RWPE2 (cell line): ENCODE measurements at regions not wholly inside any gene's neighbourhood (a gene's known extent, or its start where the extent isn't known, plus 50 kb on each side); places are given as distances from the start of the nearest gene placed in this dataset.

Source experiments
- ATAC-seq: fragments of 200-7000 bp; cut with Tn5 transposase; 3 replicates; pipeline ENCODE4 v1.9.1; 2021; ENCODE audit warnings: low read depth
- DNase-seq: peaks from one replicate; pipeline ENCODE4 v3.0.0-alpha.2; 2020; ENCODE audit warnings: low spot score
- H3K27ac ChIP-seq: fragments of 450-650 bp; 2 replicates; pipeline ENCODE4 v1.5.1; 2017; ENCODE audit warnings: mild to moderate bottlenecking; ENCODE audit not compliant: poor library complexity, severe bottlenecking
- H3K27me3 ChIP-seq: fragments of 250-450 bp; sonication (Bioruptor Pico); 2 replicates; pipeline ENCODE4 v1.5.1; 2021; ENCODE audit warnings: mild to moderate bottlenecking, moderate library complexity; ENCODE audit not compliant: insufficient read depth, poor library complexity, severe bottlenecking
- H3K36me3 ChIP-seq: fragments of 250-450 bp; sonication (Bioruptor Pico); 2 replicates; pipeline ENCODE4 v1.5.1; 2020; ENCODE audit warnings: low read depth, mild to moderate bottlenecking, moderate library complexity
- H3K4me1 ChIP-seq: fragments of 250-450 bp; sonication (Bioruptor Pico); 2 replicates; pipeline ENCODE4 v1.5.1; 2021; ENCODE audit warnings: mild to moderate bottlenecking, moderate library complexity; ENCODE audit not compliant: insufficient read depth, poor library complexity, severe bottlenecking
- H3K4me3 ChIP-seq: fragments of 250-450 bp; sonication (Bioruptor Pico); 2 replicates; pipeline ENCODE4 v1.5.1; 2021; ENCODE audit warnings: mild to moderate bottlenecking, moderate library complexity; ENCODE audit not compliant: severe bottlenecking
- H3K9me3 ChIP-seq: fragments of 250-450 bp; sonication (Bioruptor Pico); 2 replicates; pipeline ENCODE4 v1.5.1; 2021; ENCODE audit warnings: mild to moderate bottlenecking, moderate library complexity; ENCODE audit not compliant: severe bottlenecking
- TF ChIP-seq, protein P1 (sequence below): fragments of 450-650 bp; IDR thresholded peaks from one replicate; pipeline ENCODE4 v1.5.1; 2017; ENCODE audit warnings: mild to moderate bottlenecking, moderate library complexity; ENCODE audit not compliant: poor library complexity, severe bottlenecking

- DNase-seq (no peak), ATAC-seq (no peak)
- Histone ChIP-seq H3K27me3 (no peaks in the 10 kb centered on the region), H3K27ac (no peak overlapping the region), H3K36me3 (no peaks in the 10 kb centered on the region), H3K9me3 (no peaks in the 10 kb centered on the region), H3K4me1 (peaks cover 12% of the 10 kb centered on the region), H3K4me3 (no peak overlapping the region)
- TF ChIP-seq, protein P1, sequence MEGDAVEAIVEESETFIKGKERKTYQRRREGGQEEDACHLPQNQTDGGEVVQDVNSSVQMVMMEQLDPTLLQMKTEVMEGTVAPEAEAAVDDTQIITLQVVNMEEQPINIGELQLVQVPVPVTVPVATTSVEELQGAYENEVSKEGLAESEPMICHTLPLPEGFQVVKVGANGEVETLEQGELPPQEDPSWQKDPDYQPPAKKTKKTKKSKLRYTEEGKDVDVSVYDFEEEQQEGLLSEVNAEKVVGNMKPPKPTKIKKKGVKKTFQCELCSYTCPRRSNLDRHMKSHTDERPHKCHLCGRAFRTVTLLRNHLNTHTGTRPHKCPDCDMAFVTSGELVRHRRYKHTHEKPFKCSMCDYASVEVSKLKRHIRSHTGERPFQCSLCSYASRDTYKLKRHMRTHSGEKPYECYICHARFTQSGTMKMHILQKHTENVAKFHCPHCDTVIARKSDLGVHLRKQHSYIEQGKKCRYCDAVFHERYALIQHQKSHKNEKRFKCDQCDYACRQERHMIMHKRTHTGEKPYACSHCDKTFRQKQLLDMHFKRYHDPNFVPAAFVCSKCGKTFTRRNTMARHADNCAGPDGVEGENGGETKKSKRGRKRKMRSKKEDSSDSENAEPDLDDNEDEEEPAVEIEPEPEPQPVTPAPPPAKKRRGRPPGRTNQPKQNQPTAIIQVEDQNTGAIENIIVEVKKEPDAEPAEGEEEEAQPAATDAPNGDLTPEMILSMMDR = no peak
Measured at GRCh38 chr2:207235621-207236020, 69.9 kb upstream of the KLF7 start.

DNA sequence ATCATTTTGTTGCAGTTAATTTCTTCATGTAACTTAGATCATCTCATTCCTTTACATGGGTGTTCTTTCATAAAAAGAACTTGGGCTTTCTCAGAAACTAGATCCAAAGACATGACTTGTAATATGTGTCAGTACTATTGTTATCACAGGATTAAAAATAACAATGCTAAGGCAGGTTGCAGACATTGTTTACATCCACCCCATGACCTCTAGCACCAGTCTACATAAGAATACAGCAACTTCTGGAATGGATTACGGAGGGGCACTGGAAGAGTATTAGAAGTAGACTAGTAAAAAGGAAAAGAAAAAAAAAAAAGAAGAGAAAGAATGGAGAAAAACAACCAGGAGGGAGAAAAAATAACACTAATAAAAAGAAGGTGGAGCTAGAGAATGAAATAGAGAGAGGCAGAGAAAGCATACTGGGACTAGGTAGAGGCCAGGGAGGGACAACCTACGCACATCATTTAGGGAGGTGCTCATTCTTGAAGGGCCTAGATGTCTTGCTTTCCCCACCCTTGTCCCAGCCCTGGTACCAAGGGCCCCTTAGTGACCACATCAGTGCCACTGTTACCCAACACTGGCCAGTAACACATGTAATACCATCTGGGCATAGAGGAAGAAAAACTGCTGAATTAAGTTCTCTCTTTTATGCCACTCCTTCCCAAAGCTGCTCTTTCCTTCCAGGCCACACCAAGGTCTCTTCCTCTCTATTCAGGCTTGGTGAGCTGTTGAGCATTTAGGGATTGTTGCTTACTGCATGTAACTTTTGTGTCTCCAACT is 70.6 kb upstream of the KLF7 start:
- peaks cover 17% of the 10 kb centered on the region for H3K4me1 ChIP-seq
- H3K27me3 ChIP-seq = no peaks in the 10 kb centered on the region
- no peak overlapping the region for H3K27ac ChIP-seq
- no peak overlapping the region for H3K4me3 ChIP-seq
- DNase-seq (no peak), ATAC-seq (no peak)
- H3K9me3 ChIP-seq = no peaks in the 10 kb centered on the region
- TF ChIP-seq, protein P1 = no peak
- peaks cover 5% of the 10 kb centered on the region for H3K36me3 ChIP-seq

DNA sequence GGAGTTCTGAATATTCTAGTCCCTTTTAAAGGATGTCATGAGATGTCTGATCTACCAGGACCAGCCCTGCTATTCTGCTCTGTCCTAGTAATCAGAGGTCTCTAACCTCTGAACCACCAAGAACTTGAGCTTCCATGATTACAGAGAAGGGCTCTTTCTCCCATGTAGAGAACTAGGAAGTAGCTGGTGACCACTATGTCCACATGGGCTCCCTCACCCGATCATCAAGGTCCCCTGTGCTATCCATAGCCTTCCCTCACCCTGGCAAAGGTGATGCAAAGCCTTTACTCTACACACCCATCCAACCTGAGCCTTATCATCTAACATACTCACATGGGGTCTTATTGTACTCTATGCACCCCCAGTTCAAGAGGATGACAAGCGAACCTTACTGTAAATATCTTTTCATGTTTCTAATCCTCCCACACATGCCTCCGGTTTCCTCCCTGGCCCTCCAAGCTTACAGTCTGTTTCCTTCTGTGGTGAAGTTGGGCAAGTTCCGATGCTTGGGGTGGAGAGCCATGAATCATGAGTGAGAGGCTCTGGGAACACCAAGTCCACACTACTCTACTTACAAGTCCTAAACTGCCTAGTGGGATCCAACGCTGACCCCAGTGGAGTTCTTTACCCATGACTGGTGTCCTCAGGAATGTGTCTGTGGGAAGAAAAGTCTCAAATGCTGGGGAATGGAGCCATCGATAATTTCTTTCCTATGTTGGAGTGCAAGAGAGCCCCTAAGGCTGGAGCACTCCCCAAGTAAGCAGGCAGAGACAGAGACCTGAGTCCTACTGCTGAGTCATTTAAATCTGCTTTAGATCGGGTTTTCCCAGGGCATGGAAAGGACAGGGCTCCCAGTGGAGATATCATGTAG is 73.3 kb upstream of the KLF7 start:
- ATAC-seq (peak; percentile 92), DNase-seq (peak; percentile 94)
- TF ChIP-seq, protein P1 = no peak
- Histone ChIP-seq H3K4me3 (peak overlapping the region; percentile 38), H3K36me3 (peaks cover 26% of the 10 kb centered on the region), H3K4me1 (peaks cover 39% of the 10 kb centered on the region), H3K27ac (peak overlapping the region; percentile 100), H3K27me3 (no peaks in the 10 kb centered on the region), H3K9me3 (no peaks in the 10 kb centered on the region)

DNA sequence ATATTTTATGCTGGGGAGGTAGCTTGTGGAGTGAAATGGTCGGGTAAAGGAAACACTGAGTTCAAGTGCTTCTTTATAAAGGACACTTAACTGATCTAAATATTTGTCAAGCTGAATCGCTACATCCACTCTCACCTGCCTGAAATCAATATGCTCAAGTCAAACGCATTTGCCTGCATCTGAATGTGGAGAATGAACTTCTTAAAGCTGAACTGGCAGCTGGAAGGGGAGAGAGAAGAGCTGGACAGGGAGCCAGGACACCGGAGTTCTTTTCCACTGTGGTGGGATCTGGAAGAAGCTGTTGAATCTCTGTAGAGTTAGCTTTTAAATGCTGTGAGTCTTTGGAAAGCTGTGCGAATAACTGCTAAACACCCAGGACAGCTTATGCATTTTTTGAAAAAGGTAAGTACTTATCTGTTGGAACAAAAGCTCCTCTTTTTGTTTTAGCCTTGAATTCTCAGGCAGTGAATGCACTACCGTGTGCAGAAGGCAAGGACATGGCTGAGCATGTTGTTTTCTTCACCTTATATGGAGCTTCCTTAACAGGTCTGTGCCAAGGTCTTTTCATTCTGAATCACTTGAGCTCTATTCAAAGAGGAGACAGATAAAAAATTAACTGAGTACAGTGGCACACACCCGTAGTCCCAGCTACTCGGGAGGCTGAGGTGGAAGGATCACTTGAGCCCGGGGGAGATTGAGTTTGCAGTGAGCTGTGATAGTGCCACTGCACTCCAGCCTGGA is 74.2 kb upstream of the KLF7 start:
- TF ChIP-seq, protein P1 = no peak
- H3K27ac ChIP-seq = peak overlapping the region; percentile 100
- peak overlapping the region; percentile 38 for H3K4me3 ChIP-seq
- peaks cover 39% of the 10 kb centered on the region for H3K4me1 ChIP-seq
- H3K27me3 ChIP-seq = no peaks in the 10 kb centered on the region
- peaks cover 35% of the 10 kb centered on the region for H3K36me3 ChIP-seq
- ATAC-seq (peak; percentile 57), DNase-seq (no peak)
- H3K9me3 ChIP-seq = no peaks in the 10 kb centered on the region
